Mesenchymal stem cell (in vitro differentiated cells and primary cell): ENCODE measurements at regions not wholly inside any gene's neighbourhood (a gene's known extent, or its start where the extent isn't known, plus 50 kb on each side); places are given as distances from the start of the nearest gene placed in this dataset.

ENCODE experiments used
- DNase-seq: peaks from one replicate; pipeline ENCODE4 v3.0.0-alpha.2; 2013
- H2AFZ ChIP-seq: one replicate; pipeline ENCODE4 v1.6.1; 2013; ENCODE audit warnings: low read depth, mild to moderate bottlenecking, control low read depth, inconsistent platforms, low read length, moderate library complexity
- H2AK5ac ChIP-seq: 2 replicates; pipeline ENCODE4 v1.6.1; 2013; ENCODE audit warnings: low read length, moderate library complexity, mild to moderate bottlenecking, inconsistent platforms; ENCODE audit not compliant: severe bottlenecking
- H2BK120ac ChIP-seq: one replicate; pipeline ENCODE4 v1.6.1; 2013; ENCODE audit warnings: low read depth, mild to moderate bottlenecking, inconsistent platforms, low read length, moderate library complexity
- H2BK12ac ChIP-seq, 2 experiments: one replicate each; pipeline ENCODE4 v1.6.1; 2013; ENCODE audit warnings: inconsistent platforms in 2 of 2, low read length in 2 of 2, mild to moderate bottlenecking in 2 of 2, moderate library complexity in 2 of 2, control low read depth in 1 of 2
- H2BK15ac ChIP-seq: one replicate; pipeline ENCODE4 v1.6.1; 2013; ENCODE audit warnings: mild to moderate bottlenecking, low read depth, inconsistent platforms; ENCODE audit not compliant: poor library complexity, severe bottlenecking
- H2BK5ac ChIP-seq: 2 replicates; pipeline ENCODE4 v1.6.1; 2013; ENCODE audit warnings: low read depth, mild to moderate bottlenecking, low read length, control low read depth, inconsistent platforms; ENCODE audit not compliant: poor library complexity, severe bottlenecking
- H3K14ac ChIP-seq, 2 experiments: one replicate each; pipeline ENCODE4 v1.6.1; 2013; ENCODE audit warnings: inconsistent platforms in 2 of 2, low read length in 2 of 2, control low read depth in 1 of 2, mild to moderate bottlenecking in 1 of 2, moderate library complexity in 1 of 2
- H3K18ac ChIP-seq, 2 experiments: one replicate each; pipeline ENCODE4 v1.6.1; 2013; ENCODE audit warnings: inconsistent platforms in 2 of 2, low read length in 2 of 2, control low read depth in 1 of 2, low read depth in 1 of 2, mild to moderate bottlenecking in 1 of 2
- H3K23ac ChIP-seq, 2 experiments: one replicate each; pipeline ENCODE4 v1.6.1; 2013; ENCODE audit warnings: inconsistent platforms in 2 of 2, low read length in 2 of 2, mild to moderate bottlenecking in 2 of 2, moderate library complexity in 2 of 2, control low read depth in 1 of 2
- H3K27ac ChIP-seq: 2 replicates; pipeline ENCODE4 v1.5.1; 2013; ENCODE audit warnings: mild to moderate bottlenecking, moderate library complexity, low read length, control low read depth, inconsistent platforms; ENCODE audit not compliant: poor library complexity, severe bottlenecking
- H3K27me3 ChIP-seq, 2 experiments: 2 replicates each; pipeline versions ENCODE4 v1.6.1 to v1.7.0; 2013; ENCODE audit warnings: low read length in 2 of 2, mild to moderate bottlenecking in 2 of 2, moderate library complexity in 2 of 2, control low read depth in 1 of 2, inconsistent platforms in 1 of 2; ENCODE audit not compliant: control insufficient read depth in 1 of 2, insufficient read depth in 1 of 2
- H3K36me3 ChIP-seq, 2 experiments: 2 replicates each; pipeline versions ENCODE4 v1.6.1 to v1.7.0; 2013; ENCODE audit warnings: low read length in 2 of 2, control low read depth in 1 of 2, inconsistent platforms in 1 of 2, low read depth in 1 of 2, mild to moderate bottlenecking in 1 of 2; ENCODE audit not compliant: insufficient read depth in 2 of 2, control insufficient read depth in 1 of 2
- H3K4ac ChIP-seq, 2 experiments: one replicate each; pipeline ENCODE4 v1.6.1; 2013; ENCODE audit warnings: inconsistent platforms in 2 of 2, low read length in 2 of 2, mild to moderate bottlenecking in 2 of 2, moderate library complexity in 2 of 2, control low read depth in 1 of 2, low read depth in 1 of 2
- H3K4me1 ChIP-seq: 2 replicates; pipeline ENCODE4 v1.6.1; 2013; ENCODE audit warnings: low read depth, low read length, control low read depth; ENCODE audit not compliant: control insufficient read depth, insufficient read depth
- H3K4me2 ChIP-seq: 2 replicates; pipeline ENCODE4 v1.6.1; 2013; ENCODE audit warnings: low read length, mild to moderate bottlenecking, inconsistent platforms; ENCODE audit not compliant: poor library complexity, severe bottlenecking
- H3K4me3 ChIP-seq, 2 experiments: 2 replicates each; pipeline versions ENCODE4 v1.5.1 to v1.7.0; 2013; ENCODE audit warnings: low read length in 2 of 2, mild to moderate bottlenecking in 2 of 2, control low read depth in 1 of 2, low read depth in 1 of 2; ENCODE audit not compliant: insufficient read depth in 1 of 2
- H3K79me1 ChIP-seq: replicated peaks from 2 replicates; pipeline ENCODE4 v1.6.1; 2013; ENCODE audit warnings: mild to moderate bottlenecking, control low read depth, low read length, inconsistent platforms; ENCODE audit not compliant: poor library complexity, severe bottlenecking
- H3K9ac ChIP-seq: 2 replicates; pipeline ENCODE4 v1.7.0; 2013; ENCODE audit warnings: mild to moderate bottlenecking, low read length, moderate library complexity
- H3K9me3 ChIP-seq: 2 replicates; pipeline ENCODE4 v1.7.0; 2013; ENCODE audit warnings: mild to moderate bottlenecking, low read length; ENCODE audit not compliant: control insufficient read depth
- H4K8ac ChIP-seq: one replicate; pipeline ENCODE4 v1.6.1; 2013; ENCODE audit warnings: inconsistent platforms, mild to moderate bottlenecking, low read length, moderate library complexity
- H4K91ac ChIP-seq: one replicate; pipeline ENCODE4 v1.6.1; 2013; ENCODE audit warnings: mild to moderate bottlenecking, low read length, inconsistent platforms
- WGBS: methylation state at CpG from one replicate; pipeline ENCODE4 v1.1.7; 2013; ENCODE audit warnings: mixed read lengths; 5-methylcytosine and 5-hydroxymethylcytosine counted together

GRCh38 chr1:72547412-72547811, 265.1 kb upstream of the NEGR1 start:
- Histone ChIP-seq H2BK5ac (no peak overlapping the region), H3K9me3 (no peaks in the 10 kb centered on the region), H3K27me3 (no peaks in the 10 kb centered on the region), H4K91ac (no peak overlapping the region), H2BK12ac (no peak overlapping the region), H2AK5ac (no peak overlapping the region), H2AFZ (no peak overlapping the region), H2BK120ac (no peak overlapping the region), H3K9ac (no peak overlapping the region), H3K4me2 (no peak overlapping the region), H3K23ac (no peak overlapping the region), H3K14ac (no peak overlapping the region), H3K36me3 (no peaks in the 10 kb centered on the region), H3K18ac (no peak overlapping the region), H2BK15ac (no peak overlapping the region), H3K27ac (no peak overlapping the region), H3K79me1 (no peaks in the 10 kb centered on the region), H3K4me1 (no peaks in the 10 kb centered on the region), H3K4me3 (no peak overlapping the region), H3K4ac (no peak overlapping the region), H4K8ac (no peak overlapping the region)
- peak; percentile 21 for DNase-seq
- 33% methylated on average over 1 of the region's 1 CpG for WGBS

DNA sequence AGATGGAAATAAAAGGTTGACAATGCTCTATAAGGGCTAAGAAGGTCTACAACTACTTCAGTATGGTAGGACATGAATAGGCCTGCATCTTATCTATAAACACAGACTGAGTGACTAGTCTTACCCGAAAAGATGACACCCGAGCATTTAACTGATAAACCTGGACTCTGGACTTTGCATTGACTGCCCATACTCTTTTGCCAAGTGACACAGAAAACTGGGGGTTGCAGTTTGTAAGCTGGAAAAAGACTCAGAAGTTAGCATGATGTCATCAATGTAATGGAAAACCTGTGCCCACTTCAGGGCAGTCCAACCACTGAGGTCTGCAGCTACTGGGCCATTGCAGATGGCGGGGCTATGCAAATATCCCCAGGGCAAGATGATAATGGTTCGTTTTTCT, 258.3 kb upstream of the NEGR1 start:
- Histone ChIP-seq H3K9ac (no peak overlapping the region), H2AFZ (no peak overlapping the region), H3K4me3 (no peak overlapping the region), H2AK5ac (no peak overlapping the region), H3K79me1 (no peaks in the 10 kb centered on the region), H2BK15ac (no peak overlapping the region), H4K8ac (no peak overlapping the region), H2BK120ac (no peak overlapping the region), H3K23ac (no peak overlapping the region), H3K36me3 (no peaks in the 10 kb centered on the region), H2BK12ac (no peak overlapping the region), H3K4ac (no peak overlapping the region), H3K14ac (no peak overlapping the region), H4K91ac (no peak overlapping the region), H2BK5ac (no peak overlapping the region), H3K4me1 (no peaks in the 10 kb centered on the region), H3K18ac (no peak overlapping the region), H3K27ac (no peak overlapping the region), H3K9me3 (no peaks in the 10 kb centered on the region), H3K27me3 (no peaks in the 10 kb centered on the region), H3K4me2 (no peak overlapping the region)
- 80% methylated on average over 4 of the region's 4 CpGs for WGBS
- no peak for DNase-seq

DNA sequence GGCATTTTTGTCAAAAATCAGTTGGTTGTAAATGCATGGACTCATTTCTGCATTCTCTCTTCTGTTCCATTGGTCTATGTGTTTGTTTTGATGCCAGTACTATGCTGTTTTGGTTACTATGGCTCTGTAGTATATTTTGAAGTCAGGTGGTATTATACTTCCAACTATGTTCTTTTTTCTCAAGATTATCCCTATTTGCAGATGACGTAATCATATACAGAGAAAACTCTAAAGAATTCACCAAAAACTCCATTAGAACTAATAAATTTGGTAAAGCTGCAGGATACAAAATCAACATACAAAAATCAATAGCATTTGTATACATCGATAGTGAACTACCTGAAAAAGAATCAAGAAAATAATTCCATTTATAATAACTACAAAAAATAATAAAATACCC, 253.1 kb upstream of the NEGR1 start:
- no peak overlapping the region for H3K9ac ChIP-seq
- DNase-seq = no peak
- H4K91ac ChIP-seq = no peak overlapping the region
- H3K4me3 ChIP-seq = no peak overlapping the region
- H3K14ac ChIP-seq = no peak overlapping the region
- H3K27ac ChIP-seq = no peak overlapping the region
- peaks cover 2% of the 10 kb centered on the region for H3K9me3 ChIP-seq
- H2BK5ac ChIP-seq = no peak overlapping the region
- H2BK15ac ChIP-seq = no peak overlapping the region
- H2BK120ac ChIP-seq = no peak overlapping the region
- H4K8ac ChIP-seq = no peak overlapping the region
- no peaks in the 10 kb centered on the region for H3K79me1 ChIP-seq
- no peaks in the 10 kb centered on the region for H3K4me1 ChIP-seq
- no peak overlapping the region for H3K23ac ChIP-seq
- H3K27me3 ChIP-seq = no peaks in the 10 kb centered on the region
- no peak overlapping the region for H3K4ac ChIP-seq
- no peak overlapping the region for H2AFZ ChIP-seq
- H2AK5ac ChIP-seq = no peak overlapping the region
- H2BK12ac ChIP-seq = no peak overlapping the region
- H3K4me2 ChIP-seq = no peak overlapping the region
- no peak overlapping the region for H3K18ac ChIP-seq
- 50% methylated on average over 1 of the region's 2 CpGs for WGBS
- no peaks in the 10 kb centered on the region for H3K36me3 ChIP-seq

DNA sequence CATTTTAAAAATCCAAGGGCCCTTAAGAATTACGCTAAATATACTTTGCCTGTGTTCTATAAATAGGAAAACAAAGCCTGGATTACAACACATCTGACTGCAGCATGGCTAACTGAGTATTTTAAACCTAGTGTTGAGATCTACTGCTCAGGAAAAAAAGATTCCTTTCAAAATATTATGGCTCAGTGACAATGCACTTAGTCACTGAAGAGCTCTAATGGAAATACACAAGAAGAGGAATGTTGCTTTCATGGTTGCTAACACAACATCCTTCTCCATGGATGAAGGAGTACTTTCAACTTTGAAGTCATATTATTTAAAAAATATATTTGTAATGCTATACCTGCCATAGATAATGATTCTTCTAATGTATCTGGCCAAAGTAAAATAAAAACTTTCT, 248.3 kb upstream of the NEGR1 start:
- no peak overlapping the region for H2AFZ ChIP-seq
- no peak overlapping the region for H2BK5ac ChIP-seq
- H4K91ac ChIP-seq = no peak overlapping the region
- no peak overlapping the region for H2AK5ac ChIP-seq
- no peaks in the 10 kb centered on the region for H3K27me3 ChIP-seq
- no peak overlapping the region for H2BK12ac ChIP-seq
- WGBS = no CpG with 5 or more reads among the region's 1 CpG
- no peaks in the 10 kb centered on the region for H3K79me1 ChIP-seq
- no peak overlapping the region for H3K18ac ChIP-seq
- no peak overlapping the region for H3K27ac ChIP-seq
- no peak overlapping the region for H2BK15ac ChIP-seq
- no peak overlapping the region for H4K8ac ChIP-seq
- H3K14ac ChIP-seq = no peak overlapping the region
- no peak overlapping the region for H3K9ac ChIP-seq
- H3K4ac ChIP-seq = no peak overlapping the region
- H2BK120ac ChIP-seq = no peak overlapping the region
- no peaks in the 10 kb centered on the region for H3K36me3 ChIP-seq
- no peaks in the 10 kb centered on the region for H3K4me1 ChIP-seq
- no peak overlapping the region for H3K4me2 ChIP-seq
- DNase-seq = no peak
- H3K4me3 ChIP-seq = no peak overlapping the region
- no peak overlapping the region for H3K23ac ChIP-seq
- peaks cover 9% of the 10 kb centered on the region for H3K9me3 ChIP-seq
